Transverse colon (tissue), 4 donors: ENCODE measurements at regions not wholly inside any gene's neighbourhood (a gene's known extent, or its start where the extent isn't known, plus 50 kb on each side); places are given as distances from the start of the nearest gene placed in this dataset.

ENCODE experiments used
- DNase-seq: peaks from one replicate; pipeline ENCODE4 v3.0.0-alpha.2; 2019
- H3K27ac ChIP-seq, 4 donors: fragments of 200-600 bp; sonication (generic); 2 replicates each; pipeline ENCODE4 v1.5.1; 2016 to 2018; ENCODE audit warnings: inconsistent platforms in 4 of 4
- H3K27me3 ChIP-seq: fragments of 200-600 bp; sonication (generic); 2 replicates; pipeline ENCODE4 v1.5.1; 2017; ENCODE audit warnings: inconsistent platforms
- H3K36me3 ChIP-seq, 4 donors: fragments of 200-600 bp; sonication (generic); 2 replicates each; pipeline ENCODE4 v1.5.1; 2017 to 2019; ENCODE audit warnings: inconsistent platforms in 4 of 4
- H3K4me1 ChIP-seq, 4 donors: fragments of 200-600 bp; sonication (generic); 2 replicates each; pipeline ENCODE4 v1.5.1; 2017 to 2020; ENCODE audit warnings: inconsistent platforms in 4 of 4
- H3K4me3 ChIP-seq, 4 donors: fragments of 200-600 bp; sonication (generic); 1 replicate in 1 of 4; 2 replicates in 3 of 4; pipeline versions ENCODE4 v1.5.1 to v1.6.1; 2017 to 2019; ENCODE audit warnings: inconsistent platforms in 4 of 4
- H3K9me3 ChIP-seq, 2 donors: fragments of 200-600 bp; sonication (generic); 2 replicates each; pipeline ENCODE4 v1.5.1; 2017 to 2019; ENCODE audit warnings: inconsistent platforms in 2 of 2
- EP300 ChIP-seq: sonication (generic); formaldehyde crosslinking; IDR thresholded peaks from one replicate; pipeline ENCODE4 v1.6.1; 2017; ENCODE audit warnings: antibody characterized with exemption, low read depth
- POLR2A ChIP-seq: fragments of 450-650 bp; IDR thresholded peaks from one replicate; pipeline ENCODE4 v1.6.1; 2016; ENCODE audit warnings: antibody characterized with exemption, mild to moderate bottlenecking, moderate library complexity
- POLR2AphosphoS5 ChIP-seq, 3 donors: sonication (generic); formaldehyde crosslinking; IDR thresholded peaks; one replicate each; pipeline ENCODE4 v1.6.1; 2016; ENCODE audit warnings: antibody characterized with exemption in 3 of 3
- WGBS, 2 donors: methylation state at CpG; one replicate each; pipeline ENCODE4 v1.1.5; 2018; ENCODE audit warnings: low coverage in 1 of 2; 5-methylcytosine and 5-hydroxymethylcytosine counted together
- in situ Hi-C, 4 donors: fragments of 200-750 bp; cut with MboI; loops; one replicate each; pipeline versions ENCODE4 v1.15.0 to v1.15.1; 2017; ENCODE audit warnings: low sequenced_read_pairs in 3 of 4, low pct_ligation_motif_present in 1 of 4, low pct_unique_long_range_greater_than_20kb in 1 of 4
- intact Hi-C: fragments of 100-400 bp; cut with DNase I; formaldehyde crosslinking; loops from one replicate; pipeline ENCODE4 v1.15.1; 2023; ENCODE audit warnings: low total_unique reads
- TF ChIP-seq, protein P1 (sequence below), 5 experiments: fragments of 200-600 bp in 3 of 5; fragments of 450-650 bp in 2 of 5; sonication (generic) in 3 of 5; IDR thresholded peaks; 1 replicate in 2 of 5; 2 replicates in 3 of 5; pipeline ENCODE4 v1.5.1; 2016 to 2017; ENCODE audit warnings: antibody characterized with exemption in 5 of 5, inconsistent platforms in 3 of 5, mild to moderate bottlenecking in 2 of 5, moderate library complexity in 1 of 5

GRCh38 chr14:98262566-98262965 is 1009.4 kb downstream of the BCL11B start:
- H3K27me3 ChIP-seq, result no peaks in the 10 kb centered on the region
- in situ Hi-C loops, result no loop called here

GRCh38 chr14:98269533-98269932 is 1002.5 kb downstream of the BCL11B start:
- in situ Hi-C loops, result no loop called here
- DNase-seq, result no peak
- Histone ChIP-seq H3K4me1 (no peaks in the 10 kb centered on the region), H3K27ac (no peak overlapping the region), H3K9me3 (no peaks in the 10 kb centered on the region), H3K4me3 (no peak overlapping the region), H3K36me3 (no peaks in the 10 kb centered on the region), H3K27me3 (no peaks in the 10 kb centered on the region)
- intact Hi-C loops, result no loop called here
- no peak for TF ChIP-seq POLR2A
- no peak for TF ChIP-seq EP300
- TF ChIP-seq, protein P1, sequence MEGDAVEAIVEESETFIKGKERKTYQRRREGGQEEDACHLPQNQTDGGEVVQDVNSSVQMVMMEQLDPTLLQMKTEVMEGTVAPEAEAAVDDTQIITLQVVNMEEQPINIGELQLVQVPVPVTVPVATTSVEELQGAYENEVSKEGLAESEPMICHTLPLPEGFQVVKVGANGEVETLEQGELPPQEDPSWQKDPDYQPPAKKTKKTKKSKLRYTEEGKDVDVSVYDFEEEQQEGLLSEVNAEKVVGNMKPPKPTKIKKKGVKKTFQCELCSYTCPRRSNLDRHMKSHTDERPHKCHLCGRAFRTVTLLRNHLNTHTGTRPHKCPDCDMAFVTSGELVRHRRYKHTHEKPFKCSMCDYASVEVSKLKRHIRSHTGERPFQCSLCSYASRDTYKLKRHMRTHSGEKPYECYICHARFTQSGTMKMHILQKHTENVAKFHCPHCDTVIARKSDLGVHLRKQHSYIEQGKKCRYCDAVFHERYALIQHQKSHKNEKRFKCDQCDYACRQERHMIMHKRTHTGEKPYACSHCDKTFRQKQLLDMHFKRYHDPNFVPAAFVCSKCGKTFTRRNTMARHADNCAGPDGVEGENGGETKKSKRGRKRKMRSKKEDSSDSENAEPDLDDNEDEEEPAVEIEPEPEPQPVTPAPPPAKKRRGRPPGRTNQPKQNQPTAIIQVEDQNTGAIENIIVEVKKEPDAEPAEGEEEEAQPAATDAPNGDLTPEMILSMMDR (IDR thresholded peaks at IDR 0.05), result no peak
- no peak for TF ChIP-seq POLR2AphosphoS5 (IDR thresholded peaks at IDR 0.05)

More at GRCh38 chr14:98262566-98262965, 1009.4 kb downstream of the BCL11B start:
- no peak for DNase-seq
- Histone ChIP-seq H3K9me3 (no peaks in the 10 kb centered on the region), H3K4me1 (no peaks in the 10 kb centered on the region), H3K27ac (no peak overlapping the region), H3K36me3 (no peaks in the 10 kb centered on the region), H3K4me3 (no peak overlapping the region)
- TF ChIP-seq POLR2A (no peak), POLR2AphosphoS5 (IDR thresholded peaks at IDR 0.05) (no peak), EP300 (no peak)
- TF ChIP-seq, protein P1 (IDR thresholded peaks at IDR 0.05), result no peak
- intact Hi-C loops, result no loop called here
- 76 to 88% methylated on average over 5 of the region's 5 CpGs for WGBS, 2 donors

DNA sequence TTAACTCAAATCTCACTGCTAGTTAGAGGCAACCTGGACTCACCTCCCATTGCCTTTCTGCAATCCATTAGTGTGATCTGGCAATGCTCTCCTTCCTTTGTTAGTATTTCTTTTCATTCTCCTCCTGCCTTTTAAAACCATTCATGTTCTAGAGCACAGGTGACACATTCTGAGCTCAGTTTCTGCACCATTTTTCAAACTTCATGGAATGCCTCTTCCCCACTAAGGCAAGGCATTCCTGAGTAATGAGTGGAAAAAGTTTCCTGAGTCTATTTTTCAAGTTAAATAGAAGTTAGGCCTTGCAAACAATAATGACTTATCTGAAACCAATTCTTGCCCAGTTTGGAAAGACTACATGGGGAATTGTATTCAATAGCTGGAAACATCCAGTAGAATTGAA is 1001.8 kb downstream of the BCL11B start:
- Histone ChIP-seq H3K27ac (no peak overlapping the region), H3K4me3 (no peak overlapping the region), H3K9me3 (no peaks in the 10 kb centered on the region), H3K36me3 (no peaks in the 10 kb centered on the region), H3K4me1 (no peaks in the 10 kb centered on the region), H3K27me3 (no peaks in the 10 kb centered on the region)
- TF ChIP-seq, protein P1 (IDR thresholded peaks at IDR 0.05), result no peak
- TF ChIP-seq POLR2A (no peak), EP300 (no peak), POLR2AphosphoS5 (IDR thresholded peaks at IDR 0.05) (no peak)
- in situ Hi-C loops, result no loop called here
- intact Hi-C loops, result no loop called here
- no peak for DNase-seq

DNA sequence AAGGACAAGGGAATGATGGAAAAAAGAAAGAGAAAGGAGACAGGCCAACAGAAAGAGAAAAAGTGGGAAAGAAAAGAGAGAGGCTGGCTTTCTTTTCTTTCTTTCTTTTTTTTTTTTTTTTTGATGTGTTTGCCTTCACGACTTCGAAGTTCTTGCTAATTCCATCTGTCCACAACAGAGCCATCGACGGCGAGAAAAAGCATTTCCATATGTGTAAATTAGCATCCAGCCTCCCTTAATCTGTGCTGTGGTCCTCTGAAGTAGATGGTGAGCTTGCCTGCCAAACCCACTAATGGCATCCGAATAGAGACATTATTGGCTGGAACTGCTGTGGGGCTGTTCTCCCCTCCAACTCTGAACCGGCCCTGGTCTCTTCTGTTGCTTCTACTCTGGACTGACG is 997.4 kb downstream of the BCL11B start:
- no peak for DNase-seq
- H3K4me1 ChIP-seq, result no peaks in the 10 kb centered on the region
- no peak overlapping the region for H3K4me3 ChIP-seq
- in situ Hi-C loops (no loop called here), intact Hi-C loops (no loop called here)
- no peak for TF ChIP-seq POLR2A
- TF ChIP-seq POLR2AphosphoS5 (IDR thresholded peaks at IDR 0.05), result no peak
- TF ChIP-seq, protein P1 (IDR thresholded peaks at IDR 0.05), result no peak
- TF ChIP-seq EP300, result no peak
- no peaks in the 10 kb centered on the region for H3K36me3 ChIP-seq
- H3K27ac ChIP-seq, result no peak overlapping the region
- 86 to 87% methylated on average over 6 to 8 of the region's 8 CpGs for WGBS, 2 donors
- H3K9me3 ChIP-seq, result no peaks in the 10 kb centered on the region
- no peaks in the 10 kb centered on the region for H3K27me3 ChIP-seq
